ENCODE measurements at regions not wholly inside any gene's neighbourhood (a gene's known extent, or its start where the extent isn't known, plus 50 kb on each side); places are given as distances from the start of the nearest gene placed in this dataset.

DNA sequence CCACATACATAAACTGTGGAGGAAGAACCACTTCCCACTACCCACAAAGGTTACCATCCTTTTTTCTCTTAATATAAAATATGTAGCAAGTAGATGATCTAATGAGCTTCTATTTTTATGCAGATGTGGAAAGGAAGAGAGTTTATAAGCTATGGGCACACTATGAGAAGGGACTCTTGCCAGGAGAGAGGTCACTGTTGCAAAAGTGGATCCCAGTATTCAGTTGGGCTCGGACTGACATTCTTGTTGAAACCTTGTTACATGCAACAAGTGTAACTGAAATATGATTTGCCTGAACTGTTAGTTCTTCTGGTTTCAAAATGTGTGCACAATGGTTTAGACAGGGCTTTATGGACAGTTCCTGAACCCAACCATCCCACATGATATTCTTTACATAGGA, 397.4 kb upstream of the PKN2 start:
- Histone ChIP-seq H3K27ac (ENCODE audit: low read length) (no peak overlapping the region), H3K9ac (ENCODE audit: low read length) (no peak overlapping the region), H3K79me2 (ENCODE audit: low read length) (no peaks in the 10 kb centered on the region), H3K27me3 (ENCODE audit: low read length) (no peaks in the 10 kb centered on the region), H3K4me1 (ENCODE audit: insufficient read depth, low read length) (peaks cover 5% of the 10 kb centered on the region), H3F3A (ENCODE audit: low read length, unreplicated experiment) (no peaks in the 10 kb centered on the region), H3K4me2 (ENCODE audit: low read length) (no peak overlapping the region), H3K9me3 (ENCODE audit: low read length) (no peaks in the 10 kb centered on the region), H3K4me3 (ENCODE audit: low read length) (no peak overlapping the region), H3K9me2 (replicated peaks; ENCODE audit: low read length) (no peaks in the 10 kb centered on the region), H4K20me1 (ENCODE audit: low read length) (no peaks in the 10 kb centered on the region), H3K36me3 (ENCODE audit: low read depth, low read length) (no peaks in the 10 kb centered on the region), H2AFZ (ENCODE audit: low read length) (no peak overlapping the region)
- ChIA-PET CTCF (no interaction called here), POLR2A (ENCODE audit: unreplicated experiment) (no interaction called here)
- no TSS peak for BruUV-seq (replicated peaks)
- TF ChIP-seq, protein P1, sequence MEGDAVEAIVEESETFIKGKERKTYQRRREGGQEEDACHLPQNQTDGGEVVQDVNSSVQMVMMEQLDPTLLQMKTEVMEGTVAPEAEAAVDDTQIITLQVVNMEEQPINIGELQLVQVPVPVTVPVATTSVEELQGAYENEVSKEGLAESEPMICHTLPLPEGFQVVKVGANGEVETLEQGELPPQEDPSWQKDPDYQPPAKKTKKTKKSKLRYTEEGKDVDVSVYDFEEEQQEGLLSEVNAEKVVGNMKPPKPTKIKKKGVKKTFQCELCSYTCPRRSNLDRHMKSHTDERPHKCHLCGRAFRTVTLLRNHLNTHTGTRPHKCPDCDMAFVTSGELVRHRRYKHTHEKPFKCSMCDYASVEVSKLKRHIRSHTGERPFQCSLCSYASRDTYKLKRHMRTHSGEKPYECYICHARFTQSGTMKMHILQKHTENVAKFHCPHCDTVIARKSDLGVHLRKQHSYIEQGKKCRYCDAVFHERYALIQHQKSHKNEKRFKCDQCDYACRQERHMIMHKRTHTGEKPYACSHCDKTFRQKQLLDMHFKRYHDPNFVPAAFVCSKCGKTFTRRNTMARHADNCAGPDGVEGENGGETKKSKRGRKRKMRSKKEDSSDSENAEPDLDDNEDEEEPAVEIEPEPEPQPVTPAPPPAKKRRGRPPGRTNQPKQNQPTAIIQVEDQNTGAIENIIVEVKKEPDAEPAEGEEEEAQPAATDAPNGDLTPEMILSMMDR (conservative IDR thresholded peaks at IDR 0.05; ENCODE audit: low read depth, low read length) = no peak
- TF ChIP-seq EZH2phosphoT487 (IDR thresholded peaks at IDR 0.05; ENCODE audit: borderline replicate concordance, low read length) (no peak), EZH2 (IDR thresholded peaks at IDR 0.05; ENCODE audit: low read length, unreplicated experiment) (no peak)
- intact Hi-C loops (cut with micrococcal nuclease) = no loop called here
- ATAC-seq (no peak), DNase-seq (no peak)

DNA sequence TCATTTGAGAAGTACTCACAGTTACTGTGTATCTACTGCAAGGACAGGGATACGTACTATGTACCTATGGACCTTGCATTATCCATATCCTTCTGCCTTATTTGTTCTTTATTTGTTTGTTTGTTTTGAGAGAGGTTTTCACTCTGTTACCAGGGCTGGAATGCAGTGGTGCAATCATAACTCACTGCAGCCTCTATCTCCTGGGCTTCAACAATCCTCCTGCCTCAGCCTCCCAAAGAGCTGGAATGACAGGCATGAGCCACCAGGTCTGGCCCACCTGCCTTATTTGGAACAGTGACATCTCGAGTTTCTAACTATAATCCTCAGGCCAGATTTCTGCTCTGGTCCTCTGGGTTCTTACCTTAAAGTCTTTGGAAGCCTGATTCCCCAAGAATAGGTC, 395.5 kb upstream of the PKN2 start:
- POLR2A ChIA-PET (ENCODE audit: unreplicated experiment) = no interaction called here
- CTCF ChIA-PET = no interaction called here

DNA sequence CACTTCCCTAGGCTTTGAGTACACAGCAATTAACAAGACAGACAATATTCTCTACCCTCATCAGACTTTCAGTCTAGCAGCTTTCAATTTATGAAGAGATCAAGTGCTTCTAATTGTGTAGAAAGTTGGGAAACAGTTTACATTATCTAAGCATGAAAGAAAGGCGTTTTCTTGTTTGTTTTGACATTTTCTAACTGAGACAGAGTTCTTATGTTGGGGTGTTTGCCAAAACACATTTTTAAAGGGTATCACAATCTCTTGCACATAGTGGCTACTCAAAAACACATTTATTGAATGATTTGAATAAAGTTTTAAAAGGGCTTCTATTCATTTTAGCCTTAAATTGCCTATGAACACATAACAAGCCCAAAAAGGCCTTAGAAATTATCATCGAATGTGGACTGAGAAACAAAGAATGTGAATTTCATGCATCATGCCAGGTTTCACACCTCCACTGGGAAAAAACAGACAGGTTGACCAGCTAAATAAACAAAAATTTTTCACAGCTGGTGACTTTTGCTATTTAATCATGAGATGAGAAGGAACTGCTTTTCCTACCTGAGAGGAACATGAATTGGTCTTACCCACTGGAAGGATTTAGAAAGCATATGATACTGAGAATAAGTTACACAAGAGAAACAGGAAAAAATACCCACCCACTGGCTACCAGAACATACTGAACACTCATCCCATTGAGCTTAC, 394.5 kb upstream of the PKN2 start:
- BruUV-seq (replicated peaks) = no TSS peak
- Histone ChIP-seq H3K4me2 (ENCODE audit: low read length) (no peak overlapping the region), H3K4me1 (ENCODE audit: insufficient read depth, low read length) (peaks cover under 1% of the 10 kb centered on the region; the same call in 1 of the 2 replicates), H3F3A (ENCODE audit: low read length, unreplicated experiment) (no peaks in the 10 kb centered on the region), H2AFZ (ENCODE audit: low read length) (no peak overlapping the region), H3K27me3 (ENCODE audit: low read length) (no peaks in the 10 kb centered on the region), H3K79me2 (ENCODE audit: low read length) (no peaks in the 10 kb centered on the region), H3K9me3 (ENCODE audit: low read length) (no peaks in the 10 kb centered on the region), H3K4me3 (ENCODE audit: low read length) (no peak overlapping the region), H3K9ac (ENCODE audit: low read length) (no peak overlapping the region), H4K20me1 (ENCODE audit: low read length) (no peaks in the 10 kb centered on the region), H3K9me2 (replicated peaks; ENCODE audit: low read length) (no peaks in the 10 kb centered on the region), H3K36me3 (ENCODE audit: low read depth, low read length) (no peaks in the 10 kb centered on the region), H3K27ac (ENCODE audit: low read length) (no peak overlapping the region)
- intact Hi-C loops (cut with micrococcal nuclease) = no loop called here
- TF ChIP-seq EZH2phosphoT487 (IDR thresholded peaks at IDR 0.05; ENCODE audit: borderline replicate concordance, low read length) = no peak
- TF ChIP-seq EZH2 (IDR thresholded peaks at IDR 0.05; ENCODE audit: low read length, unreplicated experiment) = no peak
- TF ChIP-seq, protein P1 (conservative IDR thresholded peaks at IDR 0.05; ENCODE audit: low read depth, low read length) = no peak
- ATAC-seq (no peak), DNase-seq (no peak)
- ChIA-PET POLR2A (ENCODE audit: unreplicated experiment) (no interaction called here), CTCF (no interaction called here)

More for the DNA sequence above, 395.5 kb upstream of the PKN2 start:
- ATAC-seq (no peak), DNase-seq (no peak)
- Histone ChIP-seq H3F3A (ENCODE audit: low read length, unreplicated experiment) (no peaks in the 10 kb centered on the region), H3K4me1 (ENCODE audit: insufficient read depth, low read length) (peaks cover 5% of the 10 kb centered on the region), H3K4me2 (ENCODE audit: low read length) (no peak overlapping the region), H3K9me3 (ENCODE audit: low read length) (no peaks in the 10 kb centered on the region), H3K36me3 (ENCODE audit: low read depth, low read length) (no peaks in the 10 kb centered on the region), H3K9ac (ENCODE audit: low read length) (no peak overlapping the region), H3K9me2 (replicated peaks; ENCODE audit: low read length) (no peaks in the 10 kb centered on the region), H2AFZ (ENCODE audit: low read length) (no peak overlapping the region), H3K27ac (ENCODE audit: low read length) (no peak overlapping the region), H3K79me2 (ENCODE audit: low read length) (no peaks in the 10 kb centered on the region), H3K4me3 (ENCODE audit: low read length) (no peak overlapping the region), H3K27me3 (ENCODE audit: low read length) (no peaks in the 10 kb centered on the region), H4K20me1 (ENCODE audit: low read length) (no peaks in the 10 kb centered on the region)
- TF ChIP-seq, protein P1 (conservative IDR thresholded peaks at IDR 0.05; ENCODE audit: low read depth, low read length) = no peak
- TF ChIP-seq EZH2 (IDR thresholded peaks at IDR 0.05; ENCODE audit: low read length, unreplicated experiment) (no peak), EZH2phosphoT487 (IDR thresholded peaks at IDR 0.05; ENCODE audit: borderline replicate concordance, low read length) (no peak)
- intact Hi-C loops (cut with micrococcal nuclease) = no loop called here
- no TSS peak for BruUV-seq (replicated peaks)

Measured in PC-3 (cell line).